Stomach (tissue), 4 donors: ENCODE measurements at regions not wholly inside any gene's neighbourhood (a gene's known extent, or its start where the extent isn't known, plus 50 kb on each side); places are given as distances from the start of the nearest gene placed in this dataset.

Experiments used
- CTCF ChIP-seq, 7 experiments: fragments of 450-650 bp in 4 of 7; fragments of 200-600 bp in 3 of 7; sonication (generic) in 3 of 7; IDR thresholded peaks; one replicate each; pipeline ENCODE4 v1.5.1; 2016 to 2019; ENCODE audit warnings: antibody characterized with exemption in 7 of 7, control low read depth in 2 of 7, mild to moderate bottlenecking in 1 of 7
- EP300 ChIP-seq: sonication (generic); formaldehyde crosslinking; IDR thresholded peaks from one replicate; pipeline ENCODE4 v1.6.1; 2017; ENCODE audit warnings: antibody characterized with exemption
- POLR2A ChIP-seq, 4 donors: fragments of 450-650 bp; IDR thresholded peaks; one replicate each; pipeline ENCODE4 v1.6.1; 2016; ENCODE audit warnings: antibody characterized with exemption in 4 of 4, control low read depth in 2 of 4, mild to moderate bottlenecking in 1 of 4, moderate library complexity in 1 of 4
- POLR2AphosphoS5 ChIP-seq, 3 donors: sonication (generic); formaldehyde crosslinking; IDR thresholded peaks; one replicate each; pipeline ENCODE4 v1.6.1; 2016; ENCODE audit warnings: antibody characterized with exemption in 3 of 3

- TF ChIP-seq CTCF (IDR thresholded peaks at IDR 0.05), result no peak
- no peak for TF ChIP-seq POLR2A (IDR thresholded peaks at IDR 0.05)
- TF ChIP-seq POLR2AphosphoS5 (IDR thresholded peaks at IDR 0.05), result no peak
- no peak for TF ChIP-seq EP300
These were observed 100.8 kb downstream of the PLPPR4 start for GRCh38 chr1:99365141-99365540.
